Hippocampal formation (tissue), 2 donors: ENCODE measurements at regions not wholly inside any gene's neighbourhood (a gene's known extent, or its start where the extent isn't known, plus 50 kb on each side); places are given as distances from the start of the nearest gene placed in this dataset.

Experiments
- DNase-seq, 2 donors: peaks; one replicate each; lab custom pipeline; 2025; lab: John Stamatoyannopoulos, UW

DNA sequence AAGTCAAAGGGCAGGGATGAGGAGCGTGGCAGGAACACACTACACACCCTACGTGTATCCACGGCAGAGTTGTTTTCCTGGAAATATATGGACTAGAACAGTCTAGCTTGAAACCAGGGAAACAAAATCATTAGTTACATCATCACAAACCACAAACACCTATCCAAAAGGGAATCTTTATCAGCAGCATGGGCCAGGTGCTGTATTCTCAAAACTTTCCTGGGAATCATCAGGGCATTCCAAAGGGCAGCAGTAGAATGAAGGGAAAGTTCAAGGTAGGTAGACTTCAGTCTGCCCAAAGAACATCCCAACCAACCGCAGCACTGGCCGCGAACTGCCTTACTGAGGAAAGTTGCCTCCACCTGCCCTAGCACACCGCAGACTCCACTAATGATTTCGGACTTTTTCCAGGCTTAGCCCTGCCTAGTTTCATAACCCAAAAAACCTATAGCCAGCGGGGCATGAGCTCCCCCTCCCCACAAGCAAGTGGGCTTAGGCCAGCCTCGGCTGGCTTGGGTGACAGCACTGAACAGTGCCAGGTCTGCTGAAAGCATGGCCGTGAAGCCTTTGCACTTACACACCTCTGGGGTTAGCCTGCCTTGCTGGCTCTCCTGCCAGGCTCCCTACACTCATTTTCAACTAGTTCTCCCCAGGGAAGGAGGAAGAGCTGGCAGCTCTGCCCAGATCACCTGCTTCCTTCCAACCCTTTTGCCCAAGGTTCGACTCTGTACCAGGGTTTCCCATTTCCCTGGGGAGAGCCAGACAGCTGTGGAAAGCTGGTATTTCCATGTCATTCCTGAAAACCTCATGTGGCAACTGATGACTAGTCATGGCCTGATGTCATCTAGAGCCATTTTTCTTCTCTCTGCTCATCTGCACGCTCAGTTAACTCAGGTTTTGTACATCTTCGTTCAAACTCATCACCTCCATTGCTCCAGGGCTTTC is 77.3 kb upstream of the UBAC2 start:
- DNase-seq: no peak

- no peak for DNase-seq
These were observed 76.6 kb upstream of the UBAC2 start for GRCh38 chr13:99124046-99124400.

GRCh38 chr13:99124794-99125316 is 75.8 kb upstream of the UBAC2 start:
- no peak for DNase-seq

DNA sequence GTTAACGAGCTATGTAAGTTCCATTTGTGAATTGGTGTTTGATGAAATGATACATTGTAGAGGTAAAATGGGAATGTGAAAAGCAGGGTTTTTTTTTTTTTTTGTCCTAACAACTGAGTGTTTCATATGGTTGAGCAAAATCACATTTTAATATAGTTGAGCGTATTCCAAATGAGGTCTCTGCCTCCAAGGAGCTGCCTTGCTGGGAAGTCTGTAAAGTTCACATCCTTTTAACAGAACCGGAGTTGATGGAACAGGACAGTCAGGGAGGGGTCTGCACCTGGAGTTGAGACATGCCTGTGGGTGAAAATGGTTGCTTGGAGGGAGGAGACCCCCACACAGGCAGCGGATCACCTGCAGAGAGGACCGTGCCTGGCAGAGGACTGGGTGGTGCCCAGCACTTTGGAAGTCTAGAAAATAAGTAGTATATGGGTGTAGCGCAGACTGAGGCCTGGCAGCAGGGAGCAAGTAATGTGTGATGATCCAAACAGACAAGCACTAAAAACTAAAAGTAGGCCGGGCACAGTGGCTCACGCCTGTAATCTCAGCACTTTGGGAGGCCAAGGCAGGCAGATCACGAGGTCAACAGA is 75.2 kb upstream of the UBAC2 start:
- DNase-seq: no peak

DNA sequence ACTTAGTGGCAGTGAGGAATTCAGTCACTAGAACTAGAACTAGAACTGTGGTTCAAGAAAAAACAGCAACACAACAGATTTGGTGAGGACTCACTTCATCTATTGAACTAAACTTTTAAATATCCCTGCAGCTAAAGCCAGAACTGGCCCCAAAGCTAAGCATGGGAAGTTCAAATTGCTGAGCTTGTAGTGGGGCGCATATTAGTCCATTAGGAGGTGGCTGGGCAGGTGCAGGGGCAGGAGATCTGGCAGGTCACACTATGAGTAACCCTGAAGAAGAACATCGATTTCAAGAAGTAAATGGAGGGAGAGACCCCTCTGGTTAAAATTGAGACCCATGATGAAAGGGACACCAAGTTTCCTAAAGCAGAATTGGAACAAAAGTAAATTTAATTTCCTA is 73.8 kb upstream of the UBAC2 start:
- DNase-seq: no peak

DNA sequence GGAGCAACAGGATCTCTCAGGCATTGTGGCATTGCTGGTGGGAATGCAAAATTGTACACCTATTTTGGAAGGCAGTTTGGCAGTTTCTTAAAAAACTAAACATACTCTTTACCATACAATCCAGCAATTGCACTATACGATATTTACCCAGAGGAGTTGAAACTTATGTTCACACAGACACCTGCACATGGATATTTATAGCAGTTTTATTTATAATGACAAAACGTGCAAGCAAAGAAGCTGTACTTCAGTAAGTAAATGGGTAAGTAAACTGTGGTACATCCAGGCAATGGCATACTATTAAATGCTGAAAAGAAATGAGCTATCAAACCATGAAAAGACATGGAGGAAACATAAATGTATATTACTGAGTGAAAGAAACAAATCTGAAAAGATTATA is 71.6 kb upstream of the UBAC2 start:
- DNase-seq: no peak

- no peak for DNase-seq
These were observed 70.7 kb upstream of the UBAC2 start for GRCh38 chr13:99129951-99130350.

DNA sequence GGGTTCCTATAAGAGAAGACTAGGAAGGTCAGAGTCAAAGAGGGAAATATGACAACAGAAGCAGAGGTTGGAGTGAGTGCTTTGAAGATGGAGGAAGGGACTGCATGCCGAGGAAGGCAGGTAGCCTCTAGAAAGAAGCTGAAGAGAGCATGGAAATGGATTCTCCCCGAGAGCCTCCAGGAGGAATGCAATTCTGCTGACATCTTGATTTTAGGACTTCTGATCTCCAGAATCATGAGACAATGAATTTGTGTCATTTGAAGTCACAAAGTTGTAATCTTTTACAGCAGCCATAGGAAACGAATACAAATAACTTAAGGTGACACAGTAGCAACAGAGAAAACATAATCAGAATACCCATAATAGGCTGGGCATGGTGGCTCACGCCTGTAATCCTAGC is 69.2 kb upstream of the UBAC2 start:
- no peak for DNase-seq

- DNase-seq: no peak
These were observed 68.3 kb upstream of the UBAC2 start for GRCh38 chr13:99132295-99132835.

DNA sequence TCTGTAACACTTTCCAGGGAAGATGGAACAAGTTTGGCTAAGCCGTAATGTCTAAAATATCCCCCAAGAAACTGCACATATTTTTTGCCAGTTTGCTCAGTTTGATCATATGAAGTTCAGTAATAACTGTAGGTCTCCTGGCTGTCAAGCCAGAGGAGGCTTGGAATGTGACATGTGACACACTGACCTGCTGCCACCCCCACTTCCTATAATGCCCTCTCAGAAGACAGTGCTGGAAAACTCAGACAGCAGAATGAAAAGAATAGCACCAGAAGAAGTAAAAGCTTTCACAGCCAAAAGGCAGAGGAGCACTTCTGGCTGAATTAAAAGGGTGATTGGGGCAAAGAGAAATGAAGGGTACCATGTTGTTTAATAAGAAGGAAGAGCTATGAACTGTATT is 67.4 kb upstream of the UBAC2 start:
- no peak for DNase-seq

DNA sequence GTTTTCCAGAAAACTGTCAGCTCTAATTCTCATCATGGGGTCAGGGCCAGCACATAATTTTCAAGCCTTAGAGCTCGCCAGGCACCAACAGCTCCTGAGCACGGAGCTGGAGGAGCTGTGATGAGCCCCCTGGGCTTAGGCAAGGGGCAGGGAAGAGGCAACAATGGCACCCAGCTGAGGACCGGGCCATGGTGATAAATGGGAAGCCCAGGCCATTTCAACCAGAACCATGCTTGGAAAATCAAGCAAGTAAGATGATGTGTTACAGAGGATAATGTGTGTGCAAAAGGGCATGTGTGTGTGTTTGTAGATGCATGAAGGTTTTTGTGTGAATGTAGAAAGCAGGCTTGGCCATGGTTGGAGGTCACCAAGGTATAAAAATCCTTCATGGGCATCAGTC is 66.8 kb upstream of the UBAC2 start:
- no peak for DNase-seq

GRCh38 chr13:99135591-99135990 is 65.1 kb upstream of the UBAC2 start:
- DNase-seq: no peak

- DNase-seq: no peak
These were observed 64.2 kb upstream of the UBAC2 start for GRCh38 chr13:99136427-99136954.

DNA sequence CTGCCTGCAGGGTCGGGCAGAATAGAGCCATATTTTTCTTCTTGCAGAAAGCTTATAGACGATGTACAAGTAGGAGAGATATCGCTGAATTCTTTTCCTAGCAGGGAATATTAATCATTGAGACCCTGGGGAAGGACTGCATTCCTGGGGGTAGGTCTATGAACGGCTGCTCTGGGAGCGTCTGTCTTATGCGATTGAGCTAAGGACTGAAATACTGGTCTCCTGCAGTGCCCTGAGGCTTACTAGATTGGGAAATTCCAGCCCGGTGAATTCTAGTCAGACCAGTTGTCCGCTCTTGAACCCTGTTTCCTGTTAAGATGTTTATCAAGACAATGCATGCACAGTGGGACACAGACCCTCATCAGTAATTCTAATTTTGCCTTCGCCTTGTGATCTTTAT is 59.8 kb upstream of the UBAC2 start:
- DNase-seq: no peak

GRCh38 chr13:99143904-99144303 is 56.8 kb upstream of the UBAC2 start:
- no peak for DNase-seq

DNA sequence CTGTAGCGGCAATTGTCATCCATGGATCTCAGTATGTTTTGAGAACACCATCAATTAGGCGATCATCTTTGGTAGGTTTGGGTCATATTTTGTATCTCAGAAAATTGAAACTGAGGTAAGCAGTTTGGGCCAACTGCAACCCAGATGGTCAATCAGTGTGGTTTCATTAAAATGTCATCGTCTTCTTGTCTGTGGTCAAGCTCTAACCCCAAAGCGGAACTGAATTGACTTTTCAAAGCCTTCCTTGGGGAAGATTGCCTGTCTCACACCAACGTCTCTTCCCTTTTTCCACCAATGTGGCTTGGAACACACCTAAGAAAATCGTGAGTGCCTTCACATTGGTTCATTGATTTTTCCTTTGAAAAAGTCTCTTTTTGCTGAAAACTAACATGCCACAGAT is 56.3 kb upstream of the UBAC2 start:
- DNase-seq: no peak

GRCh38 chr13:99145461-99145860 is 55.2 kb upstream of the UBAC2 start:
- DNase-seq: no peak

- DNase-seq: no peak
These were observed 49.9 kb upstream of the UBAC2 start for GRCh38 chr13:99150575-99151361.
